GM12874 (cell line): ENCODE measurements at regions not wholly inside any gene's neighbourhood (a gene's known extent, or its start where the extent isn't known, plus 50 kb on each side); places are given as distances from the start of the nearest gene placed in this dataset.
A peak's percentile ranks its signal among the peaks of the same experiment; 100 is the strongest.

Source experiments
- TF ChIP-seq, protein P1 (sequence below): IDR thresholded peaks from 2 replicates; pipeline ENCODE4 v1.5.1; 2011; ENCODE audit warnings: low read depth, mild to moderate bottlenecking, control low read depth, low read length, moderate library complexity; ENCODE audit not compliant: insufficient read depth

DNA sequence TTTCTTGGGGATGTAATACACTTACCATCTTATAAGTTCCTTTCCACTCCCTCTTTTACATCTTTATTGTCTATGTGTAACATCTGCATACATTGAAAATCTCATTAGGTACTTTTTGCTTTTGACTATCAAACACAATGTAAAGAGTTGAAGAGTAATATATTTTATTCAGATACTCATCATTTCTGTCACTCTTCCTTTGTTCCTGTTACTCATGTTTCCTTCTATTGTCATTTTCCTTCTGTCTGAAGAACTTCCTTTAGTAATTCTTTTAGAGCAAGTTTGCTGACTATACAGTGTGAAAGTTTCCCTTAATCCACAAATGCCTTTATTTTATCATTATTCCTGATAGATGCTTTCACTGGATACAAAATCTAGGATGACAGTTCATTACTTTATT lies 339.8 kb downstream of the SOX4 start:
- TF ChIP-seq, protein P1, sequence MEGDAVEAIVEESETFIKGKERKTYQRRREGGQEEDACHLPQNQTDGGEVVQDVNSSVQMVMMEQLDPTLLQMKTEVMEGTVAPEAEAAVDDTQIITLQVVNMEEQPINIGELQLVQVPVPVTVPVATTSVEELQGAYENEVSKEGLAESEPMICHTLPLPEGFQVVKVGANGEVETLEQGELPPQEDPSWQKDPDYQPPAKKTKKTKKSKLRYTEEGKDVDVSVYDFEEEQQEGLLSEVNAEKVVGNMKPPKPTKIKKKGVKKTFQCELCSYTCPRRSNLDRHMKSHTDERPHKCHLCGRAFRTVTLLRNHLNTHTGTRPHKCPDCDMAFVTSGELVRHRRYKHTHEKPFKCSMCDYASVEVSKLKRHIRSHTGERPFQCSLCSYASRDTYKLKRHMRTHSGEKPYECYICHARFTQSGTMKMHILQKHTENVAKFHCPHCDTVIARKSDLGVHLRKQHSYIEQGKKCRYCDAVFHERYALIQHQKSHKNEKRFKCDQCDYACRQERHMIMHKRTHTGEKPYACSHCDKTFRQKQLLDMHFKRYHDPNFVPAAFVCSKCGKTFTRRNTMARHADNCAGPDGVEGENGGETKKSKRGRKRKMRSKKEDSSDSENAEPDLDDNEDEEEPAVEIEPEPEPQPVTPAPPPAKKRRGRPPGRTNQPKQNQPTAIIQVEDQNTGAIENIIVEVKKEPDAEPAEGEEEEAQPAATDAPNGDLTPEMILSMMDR: no peak

DNA sequence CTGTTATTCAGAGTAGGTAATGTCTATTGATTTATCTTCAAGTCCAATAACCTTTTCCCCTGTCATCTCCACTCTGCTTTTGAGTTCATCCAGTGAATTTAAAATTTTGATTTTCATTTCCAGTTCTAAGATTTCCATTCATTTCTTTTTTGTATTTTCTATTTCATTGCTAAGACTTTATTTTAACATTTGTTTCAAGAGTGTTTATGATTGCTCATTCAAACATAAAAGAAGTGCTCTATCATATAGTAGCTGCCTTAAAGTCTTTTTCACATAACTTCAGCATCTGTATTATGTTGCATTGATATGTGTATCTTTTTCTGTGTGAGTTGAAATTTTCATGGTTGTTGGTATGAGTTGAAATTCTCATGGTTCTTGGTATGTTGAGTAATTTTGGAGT lies 341.6 kb downstream of the SOX4 start:
- TF ChIP-seq, protein P1: no peak

DNA sequence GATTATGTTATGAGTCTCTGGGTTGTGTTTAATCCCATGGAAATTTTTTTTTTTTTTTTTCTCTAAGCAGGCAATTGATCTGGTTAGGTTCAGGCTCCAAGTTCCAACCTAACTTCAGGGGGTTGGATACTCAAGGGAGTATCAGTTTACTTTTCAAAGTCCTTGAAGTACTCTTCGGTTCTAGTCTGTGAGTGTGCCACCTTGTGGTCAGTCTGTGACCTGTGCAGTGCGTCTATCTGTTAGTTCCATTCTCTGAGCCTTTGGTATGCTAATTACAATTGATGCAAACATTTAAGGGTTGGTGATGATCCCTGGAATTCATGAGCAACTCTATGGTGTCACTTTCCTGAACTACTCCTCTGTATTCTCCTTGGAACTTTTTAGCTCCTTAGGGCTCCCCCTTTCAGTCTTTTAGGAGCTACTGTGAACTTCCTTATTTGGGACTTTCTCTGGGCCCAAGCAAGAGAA lies 342.0 kb downstream of the SOX4 start:
- TF ChIP-seq, protein P1: peak; percentile 52; the same call in 1 of the 2 replicates

DNA sequence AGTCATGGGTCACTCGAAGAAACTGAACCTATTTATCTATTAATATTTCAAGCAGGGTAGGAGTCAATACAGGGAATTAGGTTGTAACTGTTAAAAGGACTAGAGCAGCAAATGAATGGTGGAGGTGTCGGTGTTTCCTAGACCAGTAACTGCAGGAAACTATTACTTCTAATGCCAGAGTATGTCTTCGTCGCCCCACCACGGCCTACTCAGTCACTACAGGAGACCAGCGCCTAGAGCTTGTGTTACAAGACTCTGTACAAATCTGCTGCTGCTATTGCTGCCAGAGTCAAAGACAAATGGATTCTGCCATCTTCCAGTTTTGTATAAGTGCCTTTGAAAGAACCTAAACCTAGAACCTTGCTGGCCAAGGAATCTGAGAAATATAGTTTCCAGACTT lies 343.9 kb downstream of the SOX4 start:
- TF ChIP-seq, protein P1: no peak

DNA sequence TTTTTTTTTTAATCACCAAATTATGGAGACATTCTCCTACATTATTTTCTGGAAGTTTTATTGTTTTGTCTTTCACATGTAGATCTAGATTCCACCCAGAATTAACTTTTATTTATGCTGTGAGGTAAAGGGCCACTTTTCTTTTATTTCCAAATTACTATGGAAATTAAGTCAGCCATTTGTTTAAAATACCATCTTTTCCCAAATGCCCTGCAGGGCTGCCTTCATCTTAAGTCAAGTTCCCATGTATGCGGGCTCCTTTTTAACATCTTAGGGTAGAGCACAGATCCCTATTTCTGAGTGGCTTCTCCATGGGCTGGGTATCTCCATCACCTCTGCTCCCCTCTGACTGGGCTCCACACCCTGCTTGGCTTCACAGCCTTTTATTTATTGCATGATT lies 348.4 kb downstream of the SOX4 start:
- TF ChIP-seq, protein P1: no peak

DNA sequence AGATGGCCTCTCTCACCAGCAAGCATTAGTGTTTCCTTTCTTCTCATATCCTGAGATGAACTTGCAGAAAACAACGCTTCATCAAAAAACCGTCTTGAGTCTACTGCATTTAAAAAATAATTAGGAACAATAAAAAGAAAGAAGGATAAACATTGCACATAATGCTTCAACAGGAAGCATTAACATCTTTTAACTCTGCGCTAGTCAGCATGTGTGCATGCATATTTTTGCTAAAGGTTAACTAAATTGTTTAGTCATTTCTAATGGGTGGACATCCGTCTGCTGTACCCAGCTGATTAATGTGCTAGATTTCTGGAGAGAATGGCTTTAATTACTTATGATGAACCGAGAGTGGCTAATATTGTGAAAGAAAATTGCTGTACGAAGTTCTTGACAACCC lies 349.3 kb downstream of the SOX4 start:
- TF ChIP-seq, protein P1: no peak

DNA sequence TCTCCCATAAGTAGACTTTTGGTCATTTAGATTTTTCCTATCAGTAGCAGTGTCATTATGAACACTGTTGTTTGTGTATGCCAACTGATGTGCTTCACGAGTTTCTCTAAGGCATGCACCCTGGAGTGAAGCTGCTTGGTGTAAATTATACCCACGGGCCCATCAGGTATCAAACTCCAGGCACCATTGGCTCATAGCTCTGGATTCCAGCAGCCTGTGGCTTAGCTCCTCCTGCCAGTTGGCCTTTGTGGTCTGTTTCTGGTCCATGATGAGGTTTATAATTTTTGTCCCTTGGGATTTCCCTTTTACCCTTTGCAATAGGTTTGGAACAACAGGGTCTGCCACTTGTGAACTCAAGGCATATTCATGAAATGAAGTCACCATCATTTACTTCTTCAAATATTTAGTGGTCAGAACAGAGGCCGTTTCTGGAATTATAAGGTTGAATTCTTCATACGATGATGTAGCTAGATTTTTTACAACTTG lies 350.5 kb downstream of the PRL start:
- TF ChIP-seq, protein P1: no peak
